MM.1S (cell line): ENCODE measurements at regions not wholly inside any gene's neighbourhood (a gene's known extent, or its start where the extent isn't known, plus 50 kb on each side); places are given as distances from the start of the nearest gene placed in this dataset.

ENCODE experiments used
- CTCF ChIP-seq: fragments of 300-600 bp; sonication (generic); IDR thresholded peaks from 2 replicates; pipeline ENCODE4 v1.5.1; 2016; ENCODE audit warnings: antibody characterized with exemption, low read length, mixed read lengths
- EZH2 ChIP-seq: fragments of 300-600 bp; sonication (generic); optimal IDR thresholded peaks from 2 replicates; pipeline ENCODE3; 2017; ENCODE audit warnings: low read depth, mild to moderate bottlenecking, antibody characterized with exemption, low read length, mixed read lengths
- EZH2phosphoT487 ChIP-seq: fragments of 300-600 bp; sonication (generic); IDR thresholded peaks from 2 replicates; pipeline ENCODE4 v1.6.1; 2018; ENCODE audit warnings: antibody characterized with exemption, low read length

GRCh38 chr18:33517950-33518349 is 60.1 kb upstream of the ASXL3 start:
- TF ChIP-seq CTCF (no peak), EZH2 (no peak), EZH2phosphoT487 (no peak)
